ENCODE measurements at regions not wholly inside any gene's neighbourhood (a gene's known extent, or its start where the extent isn't known, plus 50 kb on each side); places are given as distances from the start of the nearest gene placed in this dataset.

GRCh38 chr2:129627437-129627836 is 352.0 kb upstream of the RAB6C start:
- no peak for DNase-seq (ENCODE audit: low read depth)

DNA sequence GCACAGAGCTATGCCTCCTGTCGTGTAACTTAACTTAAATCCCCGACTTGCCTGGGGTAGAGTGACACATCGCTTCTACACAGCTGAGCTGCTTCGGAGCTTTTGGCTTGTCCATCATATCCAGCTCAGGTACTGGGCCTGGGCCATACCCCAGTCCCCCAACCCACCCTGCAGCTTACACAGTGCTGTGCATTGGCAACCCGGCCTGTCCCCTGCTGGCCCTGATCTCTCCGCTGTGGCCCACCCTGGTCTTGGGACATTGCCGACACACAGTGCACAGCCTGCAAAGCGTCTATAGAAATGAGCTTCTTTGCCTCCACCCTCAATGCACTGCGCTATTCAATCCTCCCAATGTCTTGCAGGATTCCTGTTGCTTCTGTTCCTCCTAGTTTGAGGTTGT is 342.8 kb upstream of the RAB6C start:
- no peak for DNase-seq (ENCODE audit: low read depth)

DNA sequence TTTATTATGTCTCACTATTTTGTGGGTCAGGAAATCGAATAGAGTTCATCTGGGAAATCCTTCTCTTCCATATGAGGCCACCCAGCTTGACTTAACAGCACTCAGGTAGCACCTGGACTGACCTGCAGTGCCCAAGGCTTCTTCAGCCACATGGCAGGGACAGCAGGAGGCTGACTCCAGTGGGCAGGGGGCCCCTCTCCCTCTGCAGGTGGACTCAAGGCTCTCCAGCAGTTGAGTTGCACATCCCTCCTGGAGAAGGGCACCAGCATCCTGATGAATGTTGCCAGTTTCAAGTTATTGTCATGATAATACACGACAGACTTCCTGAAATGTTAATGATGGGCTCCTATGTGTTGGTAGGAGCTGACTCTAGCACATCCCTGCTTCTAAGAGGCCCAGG is 338.1 kb upstream of the RAB6C start:
- DNase-seq (ENCODE audit: low read depth), result no peak

- no peak for DNase-seq (ENCODE audit: low read depth)
Observed at GRCh38 chr2:129642526-129643043, 336.9 kb upstream of the RAB6C start.

- no peak for DNase-seq (ENCODE audit: low read depth)
Observed at GRCh38 chr2:129645335-129645734, 334.1 kb upstream of the RAB6C start.

GRCh38 chr2:129646107-129646506 is 333.4 kb upstream of the RAB6C start:
- no peak for DNase-seq (ENCODE audit: low read depth)

DNA sequence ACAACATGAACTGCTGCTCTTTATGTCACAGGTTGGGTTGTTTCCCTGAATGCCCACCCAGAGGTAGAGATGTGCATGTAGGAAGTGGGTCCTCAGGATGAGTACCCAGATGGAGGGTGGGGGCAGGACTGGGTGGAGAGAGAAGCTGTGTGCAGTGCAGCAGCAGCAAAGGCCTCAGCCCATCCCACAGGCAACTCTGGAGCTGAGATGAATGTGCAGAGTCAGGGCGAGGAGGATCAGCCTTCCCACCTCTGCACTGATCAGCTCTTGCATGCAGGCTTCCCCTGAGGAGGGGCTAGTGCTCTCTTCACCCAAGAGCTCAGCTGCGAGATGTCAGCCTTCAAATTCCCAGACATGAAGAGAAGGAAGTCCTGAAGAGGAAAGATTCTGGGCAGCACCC is 326.2 kb upstream of the RAB6C start:
- DNase-seq (ENCODE audit: low read depth), result no peak

GRCh38 chr2:129654331-129654730 is 325.1 kb upstream of the RAB6C start:
- DNase-seq (ENCODE audit: low read depth), result no peak

DNA sequence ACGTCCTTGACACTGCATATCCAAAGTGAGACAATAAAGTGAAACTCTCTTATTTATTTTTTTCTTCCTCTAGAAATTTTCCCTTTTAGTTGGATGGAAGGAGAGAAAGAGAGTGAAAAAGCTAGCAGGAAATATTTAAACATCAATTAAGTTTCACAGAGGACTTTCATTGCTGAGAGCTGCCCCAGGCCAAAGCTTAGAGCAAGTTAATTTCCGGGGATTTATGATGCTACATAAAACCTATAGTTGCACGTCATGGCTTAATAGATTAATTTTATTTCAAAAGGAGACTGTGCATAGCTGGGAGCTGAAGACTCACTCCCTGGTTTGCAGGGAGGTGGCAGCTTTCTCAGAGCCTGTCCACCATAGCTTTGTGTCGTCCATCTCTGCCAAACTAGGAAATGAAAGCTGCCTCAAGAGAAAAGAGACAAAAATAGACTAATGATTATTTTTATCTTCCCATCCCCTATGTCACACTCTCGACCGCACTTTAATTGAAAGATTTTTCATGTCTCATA is 323.3 kb upstream of the RAB6C start:
- DNase-seq (ENCODE audit: low read depth), result no peak

DNA sequence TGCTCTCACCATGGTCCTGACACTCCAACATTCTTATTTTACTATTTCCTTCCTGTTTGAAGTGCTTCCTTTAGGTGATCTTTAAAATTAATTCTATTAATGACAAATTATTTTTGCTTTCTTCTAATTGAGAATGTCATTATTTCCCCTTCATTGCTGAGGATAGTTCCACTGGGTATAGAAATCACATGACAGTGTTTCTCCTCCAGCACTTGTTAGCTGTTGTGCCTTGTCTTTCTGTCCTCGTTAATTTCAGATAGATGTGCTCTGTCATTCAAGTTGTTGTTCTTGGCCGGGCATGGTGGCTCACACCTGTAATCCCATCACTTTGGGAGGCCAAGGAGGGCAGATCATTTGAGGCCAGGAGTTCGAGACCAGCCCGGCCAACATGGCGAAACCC is 321.0 kb upstream of the RAB6C start:
- no peak for DNase-seq (ENCODE audit: low read depth)

DNA sequence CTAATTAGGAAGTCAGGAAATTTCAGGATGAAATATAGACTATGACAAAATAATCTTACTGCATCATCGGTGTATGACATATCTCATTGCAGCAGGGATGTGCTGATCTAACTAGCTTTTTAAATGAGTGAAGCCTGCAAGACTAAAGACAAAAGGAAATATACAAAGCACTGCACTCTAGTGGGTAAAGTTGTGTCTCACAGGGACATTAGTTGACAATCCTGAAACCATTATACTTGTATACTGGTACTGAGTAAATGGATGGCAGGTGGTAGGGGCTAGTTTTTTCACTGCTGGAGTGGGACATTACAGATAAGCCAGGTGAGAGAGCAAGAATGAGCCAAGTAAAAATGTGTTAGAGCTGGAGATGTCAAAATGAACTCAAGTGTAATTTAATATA is 317.5 kb upstream of the RAB6C start:
- DNase-seq (ENCODE audit: low read depth), result no peak

DNA sequence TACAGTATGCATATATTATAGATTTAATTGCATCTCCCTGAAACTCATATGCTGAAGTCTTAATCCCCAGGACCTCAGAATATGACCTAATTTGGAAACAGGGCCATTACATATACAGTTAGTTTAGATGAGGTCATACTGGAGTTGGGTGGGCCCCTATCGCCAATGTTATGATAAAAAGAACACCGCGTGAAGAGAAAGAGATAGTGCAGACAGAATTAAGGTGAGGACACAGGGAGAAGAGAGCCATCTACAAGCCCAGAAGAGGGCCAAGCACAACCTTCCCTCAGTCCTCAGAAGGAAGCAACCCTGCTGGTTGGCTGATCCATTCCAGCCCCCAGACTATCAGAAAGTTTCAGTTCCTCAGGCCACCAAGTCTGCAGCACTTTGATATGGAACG is 311.9 kb upstream of the RAB6C start:
- no peak for DNase-seq (ENCODE audit: low read depth)

- DNase-seq (ENCODE audit: low read depth), result no peak
Observed at GRCh38 chr2:129672521-129672920, 306.9 kb upstream of the RAB6C start.

GRCh38 chr2:129673234-129673633 is 306.2 kb upstream of the RAB6C start:
- DNase-seq (ENCODE audit: low read depth), result no peak

GRCh38 chr2:129673847-129674711 is 305.4 kb upstream of the RAB6C start:
- DNase-seq (ENCODE audit: low read depth), result no peak

GRCh38 chr2:129678751-129679150 is 300.7 kb upstream of the RAB6C start:
- DNase-seq (ENCODE audit: low read depth), result no peak

- no peak for DNase-seq (ENCODE audit: low read depth)
Observed at GRCh38 chr2:129681788-129682187, 297.7 kb upstream of the RAB6C start.

GRCh38 chr2:129689653-129690448 is 289.6 kb upstream of the RAB6C start:
- no peak for DNase-seq (ENCODE audit: low read depth)

DNA sequence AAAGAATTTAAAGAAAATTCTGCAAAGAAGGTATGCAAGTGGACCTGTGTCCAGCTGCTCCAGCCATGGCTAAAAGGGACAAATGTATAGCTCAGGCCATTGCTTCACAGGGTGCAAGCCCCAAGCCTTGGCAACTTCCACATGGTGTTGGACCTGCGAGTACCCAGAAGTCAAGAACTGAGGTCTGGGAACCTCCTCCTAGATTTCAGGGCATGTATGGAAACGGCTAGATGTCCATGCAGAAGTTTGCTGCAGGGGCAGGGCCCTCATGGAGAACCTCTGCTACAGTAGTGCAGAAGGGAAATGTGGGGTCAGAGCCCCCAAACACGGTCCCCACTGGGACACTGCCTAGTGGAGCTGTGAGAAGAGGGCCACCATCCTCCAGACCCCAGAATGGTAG is 284.0 kb upstream of the RAB6C start:
- no peak for DNase-seq (ENCODE audit: low read depth)

- no peak for DNase-seq (ENCODE audit: low read depth)
Observed at GRCh38 chr2:129698593-129698992, 280.9 kb upstream of the RAB6C start.

- DNase-seq (ENCODE audit: low read depth), result no peak
Observed at GRCh38 chr2:129699781-129700573, 279.5 kb upstream of the RAB6C start.

All from forelimb muscle (tissue), 1 donor.